ENCODE measurements at regions not wholly inside any gene's neighbourhood (a gene's known extent, or its start where the extent isn't known, plus 50 kb on each side); places are given as distances from the start of the nearest gene placed in this dataset.

GRCh38 chr5:121426153-121426552 is 425.5 kb upstream of the FTMT start:
- BruUV-seq (replicated peaks) = no TSS peak
- no peak for DNase-seq (ENCODE audit: low spot score)
- no peaks in the 10 kb centered on the region for H3K4me1 ChIP-seq (ENCODE audit: insufficient read depth, low read length)
- no peak overlapping the region for H3K4me2 ChIP-seq (ENCODE audit: low read depth, low read length)
- 0% methylated on average over 3 of the region's 4 CpGs for WGBS (ENCODE audit: low lambda C conversion rate)
- H3K9me3 ChIP-seq (ENCODE audit: low read length) = no peaks in the 10 kb centered on the region
- ATAC-seq = no peak
- CTCF ChIA-PET (ENCODE audit: low intra/inter-chr PET ratio, low total read pairs) = no interaction called here
- intact Hi-C loops (cut with micrococcal nuclease; ENCODE audit: unreplicated experiment) = no loop called here
- H3K79me2 ChIP-seq (ENCODE audit: insufficient read depth, low read length) = no peaks in the 10 kb centered on the region
- in situ Hi-C loops (cut with HindIII; ENCODE audit: extremely low pct_ligation_motif_present, low pct_unique_long_range_greater_than_20kb) = no loop called here
- H3K9ac ChIP-seq (ENCODE audit: insufficient read depth, low read depth, low read length) = no peak overlapping the region
- H4K20me1 ChIP-seq (ENCODE audit: insufficient read depth, low read length) = no peaks in the 10 kb centered on the region
- POLR2A ChIA-PET = no interaction called here
- no peaks in the 10 kb centered on the region for H3K36me3 ChIP-seq (replicated peaks in 1 of 2; ENCODE audit: control insufficient read depth in 1 of 2, insufficient read depth in 2 of 2, low read length in 2 of 2)
- no peak overlapping the region for H3K4me3 ChIP-seq (replicated peaks in 1 of 3; ENCODE audit: insufficient read depth in 1 of 3, low read depth in 2 of 3, low read length in 3 of 3)
- H2AFZ ChIP-seq (ENCODE audit: low read length) = no peak overlapping the region
- TF ChIP-seq ZNF782 (CRISPR knock-in tag; IDR thresholded peaks at IDR 0.05; ENCODE audit: borderline replicate concordance) = no peak
- TF ChIP-seq WIZ (CRISPR knock-in tag; IDR thresholded peaks at IDR 0.05) = no peak
- no peak for TF ChIP-seq E2F5 (CRISPR knock-in tag; conservative IDR thresholded peaks at IDR 0.05)
- TF ChIP-seq CBX1 (IDR thresholded peaks at IDR 0.05; ENCODE audit: low read depth) = no peak
- H3K27me3 ChIP-seq (ENCODE audit: control insufficient read depth in 1 of 2, insufficient read depth in 2 of 2, low read length in 2 of 2) = no peaks in the 10 kb centered on the region
- FAIRE-seq = no peak
- H3K27ac ChIP-seq (ENCODE audit: extremely low read length, insufficient read depth, low read length) = no peak overlapping the region

- H3K79me2 ChIP-seq (ENCODE audit: insufficient read depth, low read length) = no peaks in the 10 kb centered on the region
- ChIA-PET CTCF (ENCODE audit: low intra/inter-chr PET ratio, low total read pairs) (no interaction called here), POLR2A (no interaction called here)
- H3K9ac ChIP-seq (ENCODE audit: insufficient read depth, low read depth, low read length) = no peak overlapping the region
- DNase-seq (ENCODE audit: low spot score) = no peak
- no peak overlapping the region for H2AFZ ChIP-seq (ENCODE audit: low read length)
- intact Hi-C loops (cut with micrococcal nuclease; ENCODE audit: unreplicated experiment) = no loop called here
- no peak overlapping the region for H3K4me2 ChIP-seq (ENCODE audit: low read depth, low read length)
- no peaks in the 10 kb centered on the region for H3K36me3 ChIP-seq (replicated peaks in 1 of 2; ENCODE audit: control insufficient read depth in 1 of 2, insufficient read depth in 2 of 2, low read length in 2 of 2)
- H3K4me3 ChIP-seq (replicated peaks in 1 of 3; ENCODE audit: insufficient read depth in 1 of 3, low read depth in 2 of 3, low read length in 3 of 3) = no peak overlapping the region
- BruUV-seq (replicated peaks) = no TSS peak
- 0% methylated on average over 1 of the region's 1 CpG for WGBS (ENCODE audit: low lambda C conversion rate)
- no peaks in the 10 kb centered on the region for H3K9me3 ChIP-seq (ENCODE audit: low read length)
- H4K20me1 ChIP-seq (ENCODE audit: insufficient read depth, low read length) = no peaks in the 10 kb centered on the region
- no peaks in the 10 kb centered on the region for H3K4me1 ChIP-seq (ENCODE audit: insufficient read depth, low read length)
- H3K27me3 ChIP-seq (ENCODE audit: control insufficient read depth in 1 of 2, insufficient read depth in 2 of 2, low read length in 2 of 2) = no peaks in the 10 kb centered on the region
- in situ Hi-C loops (cut with HindIII; ENCODE audit: extremely low pct_ligation_motif_present, low pct_unique_long_range_greater_than_20kb) = no loop called here
- FAIRE-seq = no peak
- no peak overlapping the region for H3K27ac ChIP-seq (ENCODE audit: extremely low read length, insufficient read depth, low read length)
- no peak for ATAC-seq
- TF ChIP-seq SNAPC4 (CRISPR knock-in tag; IDR thresholded peaks at IDR 0.05) (no peak), ZFP90 (CRISPR knock-in tag; IDR thresholded peaks at IDR 0.05; ENCODE audit: borderline replicate concordance) (no peak), HOXA3 (CRISPR knock-in tag; IDR thresholded peaks at IDR 0.05) (no peak), IKZF4 (CRISPR knock-in tag; IDR thresholded peaks at IDR 0.05; ENCODE audit: borderline replicate concordance, low read depth, not compliant biosample characterization) (no peak), TCF7 (IDR thresholded peaks at IDR 0.05; ENCODE audit: low read depth) (no peak), ZBED4 (CRISPR knock-in tag; IDR thresholded peaks at IDR 0.05; ENCODE audit: borderline replicate concordance) (no peak)
Measured at GRCh38 chr5:121429761-121430160, 421.9 kb upstream of the FTMT start.
